ENCODE measurements at regions not wholly inside any gene's neighbourhood (a gene's known extent, or its start where the extent isn't known, plus 50 kb on each side); places are given as distances from the start of the nearest gene placed in this dataset.

- TF ChIP-seq, protein P1, sequence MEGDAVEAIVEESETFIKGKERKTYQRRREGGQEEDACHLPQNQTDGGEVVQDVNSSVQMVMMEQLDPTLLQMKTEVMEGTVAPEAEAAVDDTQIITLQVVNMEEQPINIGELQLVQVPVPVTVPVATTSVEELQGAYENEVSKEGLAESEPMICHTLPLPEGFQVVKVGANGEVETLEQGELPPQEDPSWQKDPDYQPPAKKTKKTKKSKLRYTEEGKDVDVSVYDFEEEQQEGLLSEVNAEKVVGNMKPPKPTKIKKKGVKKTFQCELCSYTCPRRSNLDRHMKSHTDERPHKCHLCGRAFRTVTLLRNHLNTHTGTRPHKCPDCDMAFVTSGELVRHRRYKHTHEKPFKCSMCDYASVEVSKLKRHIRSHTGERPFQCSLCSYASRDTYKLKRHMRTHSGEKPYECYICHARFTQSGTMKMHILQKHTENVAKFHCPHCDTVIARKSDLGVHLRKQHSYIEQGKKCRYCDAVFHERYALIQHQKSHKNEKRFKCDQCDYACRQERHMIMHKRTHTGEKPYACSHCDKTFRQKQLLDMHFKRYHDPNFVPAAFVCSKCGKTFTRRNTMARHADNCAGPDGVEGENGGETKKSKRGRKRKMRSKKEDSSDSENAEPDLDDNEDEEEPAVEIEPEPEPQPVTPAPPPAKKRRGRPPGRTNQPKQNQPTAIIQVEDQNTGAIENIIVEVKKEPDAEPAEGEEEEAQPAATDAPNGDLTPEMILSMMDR (IDR thresholded peaks at IDR 0.05; ENCODE audit: insufficient read depth, low read length, poor library complexity, severe bottlenecking): no peak
- no peak overlapping the region for H3K4me3 ChIP-seq (replicated peaks; ENCODE audit: low read depth, low read length)
- H3K27me3 ChIP-seq (replicated peaks; ENCODE audit: control insufficient read depth, insufficient read depth, low read length): no peaks in the 10 kb centered on the region
- H3K36me3 ChIP-seq (ENCODE audit: control insufficient read depth, insufficient read depth, low read length): no peaks in the 10 kb centered on the region
- no peak for DNase-seq (ENCODE audit: extremely low read depth, insufficient read length)
These were observed 398.6 kb downstream of the TBL1XR1 start for GRCh38 chr3:176798680-176799079.

DNA sequence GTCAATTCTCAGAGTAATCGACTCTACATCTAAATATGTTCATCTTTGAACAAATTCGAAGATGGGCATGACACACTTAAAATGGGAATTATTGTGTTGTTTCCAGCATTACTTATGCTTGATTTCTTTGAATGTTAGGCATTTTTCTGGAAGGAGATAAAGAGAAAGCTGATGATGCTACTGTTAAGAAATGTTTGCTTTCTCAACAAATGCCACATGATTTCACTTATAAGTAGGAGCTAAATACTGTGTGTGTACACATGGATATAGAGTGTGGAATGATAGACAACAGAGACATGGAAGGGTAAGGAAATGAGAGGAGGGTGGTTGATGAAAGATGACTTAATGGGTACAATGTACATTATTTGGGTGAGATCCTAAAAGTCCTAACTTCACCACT, 400.9 kb downstream of the TBL1XR1 start:
- Histone ChIP-seq H3K36me3 (ENCODE audit: control insufficient read depth, insufficient read depth, low read length) (no peaks in the 10 kb centered on the region), H3K4me3 (replicated peaks; ENCODE audit: low read depth, low read length) (no peak overlapping the region), H3K27me3 (replicated peaks; ENCODE audit: control insufficient read depth, insufficient read depth, low read length) (no peaks in the 10 kb centered on the region)
- TF ChIP-seq, protein P1 (IDR thresholded peaks at IDR 0.05; ENCODE audit: insufficient read depth, low read length, poor library complexity, severe bottlenecking): no peak
- DNase-seq (ENCODE audit: extremely low read depth, insufficient read length): no peak

- DNase-seq (ENCODE audit: extremely low read depth, insufficient read length): no peak
These were observed 401.4 kb downstream of the TBL1XR1 start for GRCh38 chr3:176795891-176796290.

GRCh38 chr3:176794406-176794805, 402.9 kb downstream of the TBL1XR1 start:
- no peak for DNase-seq (ENCODE audit: extremely low read depth, insufficient read length)
- H3K4me3 ChIP-seq (replicated peaks; ENCODE audit: low read depth, low read length): no peak overlapping the region
- no peaks in the 10 kb centered on the region for H3K36me3 ChIP-seq (ENCODE audit: control insufficient read depth, insufficient read depth, low read length)
- TF ChIP-seq, protein P1 (IDR thresholded peaks at IDR 0.05; ENCODE audit: insufficient read depth, low read length, poor library complexity, severe bottlenecking): no peak
- no peaks in the 10 kb centered on the region for H3K27me3 ChIP-seq (replicated peaks; ENCODE audit: control insufficient read depth, insufficient read depth, low read length)

More at GRCh38 chr3:176795891-176796290, 401.4 kb downstream of the TBL1XR1 start:
- no peak overlapping the region for H3K4me3 ChIP-seq (replicated peaks; ENCODE audit: low read depth, low read length)
- TF ChIP-seq, protein P1 (IDR thresholded peaks at IDR 0.05; ENCODE audit: insufficient read depth, low read length, poor library complexity, severe bottlenecking): no peak
- no peaks in the 10 kb centered on the region for H3K27me3 ChIP-seq (replicated peaks; ENCODE audit: control insufficient read depth, insufficient read depth, low read length)
- no peaks in the 10 kb centered on the region for H3K36me3 ChIP-seq (ENCODE audit: control insufficient read depth, insufficient read depth, low read length)

DNA sequence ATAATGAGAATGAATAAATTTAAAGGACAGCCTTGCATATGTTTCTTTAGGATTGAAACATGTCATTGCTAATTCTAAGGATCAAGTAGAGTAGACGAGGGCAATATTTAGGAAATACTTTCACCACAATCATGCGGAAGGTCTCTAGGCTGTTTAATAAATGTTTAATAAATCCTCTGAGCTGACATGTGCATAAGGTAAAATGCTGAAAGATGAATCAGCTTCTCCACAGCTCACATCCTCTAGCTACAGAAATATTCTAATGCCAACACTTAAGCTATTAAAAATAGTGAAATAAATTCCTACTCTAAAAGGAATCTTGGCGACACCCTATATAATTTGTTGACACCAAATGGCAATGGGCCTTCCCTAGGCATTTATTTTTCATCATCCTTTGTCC, 407.3 kb downstream of the TBL1XR1 start:
- Histone ChIP-seq H3K36me3 (ENCODE audit: control insufficient read depth, insufficient read depth, low read length) (no peaks in the 10 kb centered on the region), H3K4me3 (replicated peaks; ENCODE audit: low read depth, low read length) (no peak overlapping the region), H3K27me3 (replicated peaks; ENCODE audit: control insufficient read depth, insufficient read depth, low read length) (no peaks in the 10 kb centered on the region)
- DNase-seq (ENCODE audit: extremely low read depth, insufficient read length): no peak
- TF ChIP-seq, protein P1 (IDR thresholded peaks at IDR 0.05; ENCODE audit: insufficient read depth, low read length, poor library complexity, severe bottlenecking): no peak

GRCh38 chr3:176789281-176789705, 408.0 kb downstream of the TBL1XR1 start:
- Histone ChIP-seq H3K27me3 (replicated peaks; ENCODE audit: control insufficient read depth, insufficient read depth, low read length) (no peaks in the 10 kb centered on the region), H3K4me3 (replicated peaks; ENCODE audit: low read depth, low read length) (no peak overlapping the region), H3K36me3 (ENCODE audit: control insufficient read depth, insufficient read depth, low read length) (no peaks in the 10 kb centered on the region)
- DNase-seq (ENCODE audit: extremely low read depth, insufficient read length): no peak
- TF ChIP-seq, protein P1 (IDR thresholded peaks at IDR 0.05; ENCODE audit: insufficient read depth, low read length, poor library complexity, severe bottlenecking): no peak
